Upper lobe of left lung (tissue), 6 donors: ENCODE measurements at regions not wholly inside any gene's neighbourhood (a gene's known extent, or its start where the extent isn't known, plus 50 kb on each side); places are given as distances from the start of the nearest gene placed in this dataset.

Experiments used
- ATAC-seq, 2 donors: fragments of 200-7000 bp; cut with Tn5 transposase; one replicate each; pipeline ENCODE4 v1.9.1; 2022; ENCODE audit warnings: mild to moderate bottlenecking in 2 of 2, moderate library complexity in 2 of 2; ENCODE audit not compliant: low FRiP score in 2 of 2
- DNase-seq, 2 donors: peaks; one replicate each; pipeline ENCODE4 v3.0.0-alpha.2; 2019 to 2020
- H3K27ac ChIP-seq, 4 donors: fragments of 200-600 bp; sonication (generic); one replicate each; pipeline ENCODE4 v1.5.1; 2016 to 2019
- H3K27me3 ChIP-seq, 4 donors: fragments of 200-600 bp; sonication (generic); one replicate each; pipeline ENCODE4 v1.5.1; 2017 to 2019
- H3K36me3 ChIP-seq, 4 donors: fragments of 200-600 bp; sonication (generic); one replicate each; pipeline ENCODE4 v1.5.1; 2016 to 2019
- H3K4me1 ChIP-seq, 4 donors: fragments of 200-600 bp; sonication (generic); one replicate each; pipeline ENCODE4 v1.5.1; 2018 to 2019
- H3K4me3 ChIP-seq, 4 donors: fragments of 200-600 bp; sonication (generic); one replicate each; pipeline ENCODE4 v1.5.1; 2017 to 2019; ENCODE audit warnings: mild to moderate bottlenecking in 2 of 4, moderate library complexity in 1 of 4
- H3K9me3 ChIP-seq, 4 donors: fragments of 200-600 bp; sonication (generic); one replicate each; pipeline ENCODE4 v1.5.1; 2018 to 2019
- CTCF ChIP-seq, 6 experiments: fragments of 450-650 bp in 4 of 6; fragments of 200-600 bp in 2 of 6; sonication (generic) in 2 of 6; IDR thresholded peaks; one replicate each; pipeline ENCODE4 v1.5.1; 2016 to 2019; ENCODE audit warnings: antibody characterized with exemption in 6 of 6
- EP300 ChIP-seq, 4 donors: sonication (generic); formaldehyde crosslinking; IDR thresholded peaks; one replicate each; pipeline ENCODE4 v1.5.1; 2017; ENCODE audit warnings: antibody characterized with exemption in 4 of 4, control low read depth in 2 of 4
- POLR2A ChIP-seq, 4 donors: fragments of 450-650 bp; IDR thresholded peaks; one replicate each; pipeline ENCODE4 v1.5.1; 2016 to 2017; ENCODE audit warnings: antibody characterized with exemption in 4 of 4, mild to moderate bottlenecking in 2 of 4
- POLR2AphosphoS5 ChIP-seq, 2 donors: sonication (generic); formaldehyde crosslinking; IDR thresholded peaks; one replicate each; pipeline ENCODE4 v1.5.1; 2017; ENCODE audit warnings: antibody characterized with exemption in 2 of 2
- WGBS, 2 donors: methylation state at CpG; one replicate each; pipeline ENCODE4 v1.1.5; 2017 to 2018; 5-methylcytosine and 5-hydroxymethylcytosine counted together
- donor health status: DM: no; HTN: no; CAD: no; lungs with moderate emphysema.
- donor health status: DM: no; HTN: yes; CAD: no; lungs with severe emphysema.

DNA sequence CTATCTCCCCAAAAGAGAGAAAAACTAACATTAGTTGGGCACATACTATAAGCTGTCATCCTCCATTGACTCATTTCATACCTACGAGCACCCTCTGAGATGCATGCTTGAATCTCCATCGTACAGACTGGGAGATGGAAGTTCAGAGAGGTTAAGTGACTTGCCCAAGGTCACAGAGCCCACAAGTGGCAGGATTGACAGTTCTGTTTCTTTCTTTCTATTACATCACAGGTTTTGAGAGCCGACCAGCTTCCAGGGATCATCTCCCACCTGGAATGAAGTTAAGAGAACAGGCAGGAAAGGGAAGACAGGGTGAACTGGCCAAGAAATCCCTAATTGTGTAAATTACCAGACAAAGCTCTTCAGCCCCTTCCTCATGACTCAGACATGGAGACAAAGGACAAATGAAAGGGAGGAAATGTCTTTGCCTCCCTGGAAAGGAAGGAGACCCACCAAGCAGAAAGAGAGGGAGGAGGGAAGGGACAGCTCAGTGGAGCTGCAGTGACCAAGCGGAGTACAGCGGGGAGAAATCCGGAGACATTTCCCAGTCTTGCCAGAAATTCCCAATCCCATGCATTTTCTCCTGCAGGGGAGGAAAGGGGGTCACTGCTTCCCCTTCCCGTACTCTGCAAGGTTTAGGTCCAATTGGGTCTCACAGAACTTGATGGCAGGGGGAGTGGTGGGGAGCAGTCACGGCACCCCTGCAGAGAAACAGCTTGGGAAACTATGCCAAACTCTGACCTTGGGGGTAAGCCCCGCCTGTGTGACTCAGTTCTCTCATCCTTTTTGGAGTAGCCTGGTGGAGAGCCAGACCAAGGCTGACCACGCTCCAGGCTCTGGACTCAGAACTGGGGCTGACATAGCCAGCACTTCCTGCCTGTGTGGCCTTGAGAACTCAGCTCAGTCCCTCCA is 154.3 kb downstream of the ANKRD60 start:
- Histone ChIP-seq H3K27me3 (no peaks in the 10 kb centered on the region), H3K36me3 (no peaks in the 10 kb centered on the region), H3K9me3 (no peaks in the 10 kb centered on the region), H3K4me1 (peaks cover 3 to 6% (median 3%) of the 10 kb centered on the region in 4 donors), H3K27ac (no peak overlapping the region), H3K4me3 (no peak overlapping the region)
- DNase-seq (peak in 1 of 2 donors; percentile 16), ATAC-seq (peak in 1 of 2 donors; percentile 82)
- no peak for TF ChIP-seq POLR2AphosphoS5 (IDR thresholded peaks at IDR 0.05)
- no peak for TF ChIP-seq POLR2A (IDR thresholded peaks at IDR 0.05)
- no peak for TF ChIP-seq EP300 (IDR thresholded peaks at IDR 0.05)
- TF ChIP-seq CTCF (IDR thresholded peaks at IDR 0.05), result no peak
- WGBS, 2 donors, result 57 to 64% methylated on average over 9 of the region's 10 CpGs

- DNase-seq, result peak; percentile 12 to 50
- peak in 1 of 2 donors; percentile 54 for ATAC-seq
- Histone ChIP-seq H3K4me1 (no peaks in the 10 kb centered on the region), H3K36me3 (no peaks in the 10 kb centered on the region), H3K27me3 (no peaks in the 10 kb centered on the region), H3K4me3 (no peak overlapping the region), H3K27ac (no peak overlapping the region), H3K9me3 (no peaks in the 10 kb centered on the region)
- 81 to 84% methylated on average over 15 of the region's 15 CpGs for WGBS, 2 donors
- TF ChIP-seq CTCF (IDR thresholded peaks at IDR 0.05) (no peak), EP300 (IDR thresholded peaks at IDR 0.05) (no peak)
Observed at GRCh38 chr20:58072695-58073671, 155.5 kb downstream of the ANKRD60 start.

- no peak for TF ChIP-seq EP300 (IDR thresholded peaks at IDR 0.05)
- TF ChIP-seq CTCF (IDR thresholded peaks at IDR 0.05), result no peak
- TF ChIP-seq POLR2A (IDR thresholded peaks at IDR 0.05), result no peak
- TF ChIP-seq POLR2AphosphoS5 (IDR thresholded peaks at IDR 0.05), result no peak
- DNase-seq (no peak), ATAC-seq (no peak)
- no peaks in the 10 kb centered on the region for H3K36me3 ChIP-seq
- no peaks in the 10 kb centered on the region for H3K4me1 ChIP-seq
- 68 to 87% methylated on average over 3 of the region's 3 CpGs for WGBS, 2 donors
- H3K27me3 ChIP-seq, result no peaks in the 10 kb centered on the region
- no peaks in the 10 kb centered on the region for H3K9me3 ChIP-seq
- no peak overlapping the region for H3K4me3 ChIP-seq
- no peak overlapping the region for H3K27ac ChIP-seq
Observed at GRCh38 chr20:58071991-58072390, 156.5 kb downstream of the ANKRD60 start.

DNA sequence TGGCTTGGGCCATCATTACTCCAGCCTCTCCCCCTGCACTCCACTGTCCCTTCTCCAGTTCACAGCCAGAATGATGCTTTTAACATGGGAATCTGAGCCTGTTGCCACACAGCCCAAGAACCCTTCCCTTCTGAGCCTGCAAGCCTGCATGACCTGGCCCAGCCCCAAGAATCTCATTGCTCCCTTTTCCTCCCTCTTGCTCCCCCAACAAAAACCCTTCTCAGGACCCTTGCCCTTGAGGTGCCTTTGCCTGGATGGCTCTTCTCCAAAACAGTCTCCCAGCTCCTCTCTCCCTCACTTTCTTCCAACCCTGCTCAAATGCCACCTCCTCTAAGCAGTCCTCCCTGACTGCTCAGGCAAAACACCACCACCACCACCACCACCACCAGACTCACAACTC is 157.2 kb downstream of the ANKRD60 start:
- no peak overlapping the region for H3K27ac ChIP-seq
- no peaks in the 10 kb centered on the region for H3K27me3 ChIP-seq
- no peaks in the 10 kb centered on the region for H3K36me3 ChIP-seq
- no peaks in the 10 kb centered on the region for H3K4me1 ChIP-seq
- no peak for TF ChIP-seq CTCF (IDR thresholded peaks at IDR 0.05)
- TF ChIP-seq POLR2AphosphoS5 (IDR thresholded peaks at IDR 0.05), result no peak
- no peak for TF ChIP-seq POLR2A (IDR thresholded peaks at IDR 0.05)
- no peak for TF ChIP-seq EP300 (IDR thresholded peaks at IDR 0.05)
- no peaks in the 10 kb centered on the region for H3K9me3 ChIP-seq
- DNase-seq, result peak in 1 of 2 donors; percentile 4
- ATAC-seq, result no peak
- no peak overlapping the region for H3K4me3 ChIP-seq
